Activated CD8-positive, alpha-beta T cell treated with anti-CD3 and anti-CD28 coated beads, Interleukin-2, amount 10 ng/mL, durations not matched to agents 7 days and 5 days (primary cell): ENCODE measurements at regions not wholly inside any gene's neighbourhood (a gene's known extent, or its start where the extent isn't known, plus 50 kb on each side); places are given as distances from the start of the nearest gene placed in this dataset.
"Not testable (repeated sequence)": the region's sequence is repeated elsewhere in the genome, so short reads cannot be mapped to it uniquely, and the experiment has no call there.

Experiments used
- ATAC-seq: fragments of 150-1000 bp; cut with Tn5 transposase; one replicate; pipeline ENCODE4 v1.10.0; 2021; ENCODE audit warnings: moderate library complexity
- CTCF ChIA-PET: fragments of 350-600 bp; sonication (Branson Sonifier 250); formaldehyde crosslinking; loops from one replicate; lab custom pipeline; 2021; ENCODE audit warnings: antibody characterized with exemption; lab: Charles Lee
- POLR2A ChIA-PET: fragments of 350-600 bp; sonication (Branson Sonifier 250); formaldehyde crosslinking; loops from one replicate; lab custom pipeline; 2021; ENCODE audit warnings: antibody characterized with exemption; lab: Charles Lee
- DNase-seq: peaks from one replicate; pipeline ENCODE4 v3.0.0-alpha.2; 2020
- H3K27ac Mint-ChIP-seq: one replicate; pipeline ENCODE4 v1.8.0; 2021; ENCODE audit warnings: mild to moderate bottlenecking, mixed read lengths
- H3K27me3 Mint-ChIP-seq: one replicate; pipeline ENCODE4 v1.8.0; 2021; ENCODE audit warnings: low read depth, mixed read lengths
- H3K36me3 Mint-ChIP-seq: one replicate; pipeline ENCODE4 v1.8.0; 2021; ENCODE audit warnings: low read depth, mixed read lengths
- H3K4me1 Mint-ChIP-seq: one replicate; pipeline ENCODE4 v1.8.0; 2021; ENCODE audit warnings: low read depth, mixed read lengths
- H3K4me3 Mint-ChIP-seq: one replicate; pipeline ENCODE4 v1.8.0; 2021; ENCODE audit warnings: mild to moderate bottlenecking, mixed read lengths
- H3K9me3 Mint-ChIP-seq: one replicate; pipeline ENCODE4 v1.8.0; 2022; ENCODE audit warnings: mixed read lengths; ENCODE audit not compliant: insufficient read depth

- Mint-ChIP-seq H3K4me3 (no peak overlapping the region), H3K27me3 (no peaks in the 10 kb centered on the region), H3K36me3 (no peaks in the 10 kb centered on the region), H3K27ac (no peak overlapping the region), H3K4me1 (no peaks in the 10 kb centered on the region), H3K9me3 (no peaks in the 10 kb centered on the region)
- POLR2A ChIA-PET, result no interaction called here
- DNase-seq (no peak), ATAC-seq (no peak)
- CTCF ChIA-PET, result no interaction called here
Observed at GRCh38 chr6:10343320-10343719, 71.6 kb downstream of the TFAP2A start.

- no peaks in the 10 kb centered on the region for H3K36me3 Mint-ChIP-seq
- H3K27ac Mint-ChIP-seq, result no peak overlapping the region
Observed at GRCh38 chr6:10341605-10342004, 73.3 kb downstream of the TFAP2A start.

GRCh38 chr6:10338151-10338550 lies 76.7 kb downstream of the TFAP2A start:
- no peak overlapping the region for H3K27ac Mint-ChIP-seq
- ChIA-PET CTCF (no interaction called here), POLR2A (no interaction called here)
- DNase-seq, result no peak
- no peak overlapping the region for H3K4me3 Mint-ChIP-seq
- no peaks in the 10 kb centered on the region for H3K27me3 Mint-ChIP-seq
- H3K4me1 Mint-ChIP-seq, result no peaks in the 10 kb centered on the region
- no peak for ATAC-seq
- no peaks in the 10 kb centered on the region for H3K9me3 Mint-ChIP-seq
- no peaks in the 10 kb centered on the region for H3K36me3 Mint-ChIP-seq

More at GRCh38 chr6:10341605-10342004, 73.3 kb downstream of the TFAP2A start:
- ATAC-seq (no peak), DNase-seq (no peak)
- no peak overlapping the region for H3K4me3 Mint-ChIP-seq
- no peaks in the 10 kb centered on the region for H3K9me3 Mint-ChIP-seq
- POLR2A ChIA-PET, result no interaction called here
- CTCF ChIA-PET, result no interaction called here
- H3K27me3 Mint-ChIP-seq, result no peaks in the 10 kb centered on the region
- no peaks in the 10 kb centered on the region for H3K4me1 Mint-ChIP-seq

- H3K4me1 Mint-ChIP-seq, H3K36me3 Mint-ChIP-seq, DNase-seq, H3K27ac Mint-ChIP-seq, POLR2A ChIA-PET, H3K27me3 Mint-ChIP-seq, ATAC-seq, H3K9me3 Mint-ChIP-seq, CTCF ChIA-PET, H3K4me3 Mint-ChIP-seq: not testable (repeated sequence)
Observed at GRCh38 chr6:10337376-10337775, 77.5 kb downstream of the TFAP2A start.

GRCh38 chr6:10332111-10332510 lies 82.8 kb downstream of the TFAP2A start:
- DNase-seq (no peak), ATAC-seq (no peak)
- Mint-ChIP-seq H3K27ac (no peak overlapping the region), H3K27me3 (no peaks in the 10 kb centered on the region), H3K4me1 (no peaks in the 10 kb centered on the region), H3K36me3 (no peaks in the 10 kb centered on the region), H3K9me3 (no peaks in the 10 kb centered on the region), H3K4me3 (no peak overlapping the region)
- CTCF ChIA-PET, result no interaction called here
- POLR2A ChIA-PET, result no interaction called here

- Mint-ChIP-seq H3K36me3 (no peaks in the 10 kb centered on the region), H3K4me3 (no peak overlapping the region), H3K27ac (no peak overlapping the region), H3K4me1 (no peaks in the 10 kb centered on the region), H3K27me3 (no peaks in the 10 kb centered on the region), H3K9me3 (no peaks in the 10 kb centered on the region)
- POLR2A ChIA-PET, result no interaction called here
- CTCF ChIA-PET, result no interaction called here
- ATAC-seq (no peak), DNase-seq (no peak)
Observed at GRCh38 chr6:10331334-10331968, 83.4 kb downstream of the TFAP2A start.

GRCh38 chr6:10330515-10330914 lies 84.4 kb downstream of the TFAP2A start:
- no peak overlapping the region for H3K4me3 Mint-ChIP-seq
- H3K27me3 Mint-ChIP-seq, result no peaks in the 10 kb centered on the region
- no peaks in the 10 kb centered on the region for H3K9me3 Mint-ChIP-seq
- no peak for ATAC-seq
- ChIA-PET CTCF (no interaction called here), POLR2A (no interaction called here)
- no peak for DNase-seq
- H3K4me1 Mint-ChIP-seq, result no peaks in the 10 kb centered on the region
- H3K36me3 Mint-ChIP-seq, result no peaks in the 10 kb centered on the region
- H3K27ac Mint-ChIP-seq, result no peak overlapping the region

- DNase-seq (no peak), ATAC-seq (no peak)
- H3K27ac Mint-ChIP-seq, result no peak overlapping the region
- ChIA-PET CTCF (no interaction called here), POLR2A (no interaction called here)
- no peak overlapping the region for H3K4me3 Mint-ChIP-seq
- H3K36me3 Mint-ChIP-seq, result no peaks in the 10 kb centered on the region
- peaks cover 7% of the 10 kb centered on the region for H3K9me3 Mint-ChIP-seq
- no peaks in the 10 kb centered on the region for H3K27me3 Mint-ChIP-seq
- no peaks in the 10 kb centered on the region for H3K4me1 Mint-ChIP-seq
Observed at GRCh38 chr6:10323018-10323417, 91.9 kb downstream of the TFAP2A start.

GRCh38 chr6:10320291-10320690 lies 94.6 kb downstream of the TFAP2A start:
- ATAC-seq, result no peak
- ChIA-PET POLR2A (no interaction called here), CTCF (no interaction called here)
- no peak for DNase-seq
- H3K36me3 Mint-ChIP-seq, result no peaks in the 10 kb centered on the region
- H3K4me1 Mint-ChIP-seq, result no peaks in the 10 kb centered on the region
- H3K27me3 Mint-ChIP-seq, result no peaks in the 10 kb centered on the region
- peaks cover 7% of the 10 kb centered on the region for H3K9me3 Mint-ChIP-seq
- H3K4me3 Mint-ChIP-seq, result no peak overlapping the region
- H3K27ac Mint-ChIP-seq, result no peak overlapping the region

- Mint-ChIP-seq H3K9me3 (peaks cover 7% of the 10 kb centered on the region), H3K4me1 (no peaks in the 10 kb centered on the region), H3K4me3 (no peak overlapping the region), H3K27me3 (no peaks in the 10 kb centered on the region), H3K36me3 (no peaks in the 10 kb centered on the region), H3K27ac (no peak overlapping the region)
- DNase-seq (no peak), ATAC-seq (no peak)
- POLR2A ChIA-PET, result no interaction called here
- CTCF ChIA-PET, result no interaction called here
Observed at GRCh38 chr6:10316373-10316721, 98.5 kb downstream of the TFAP2A start.

GRCh38 chr6:10315658-10316372 lies 99.1 kb downstream of the TFAP2A start:
- Mint-ChIP-seq H3K27ac (no peak overlapping the region), H3K36me3 (no peaks in the 10 kb centered on the region), H3K4me3 (no peak overlapping the region), H3K9me3 (peaks cover 7% of the 10 kb centered on the region), H3K4me1 (no peaks in the 10 kb centered on the region), H3K27me3 (no peaks in the 10 kb centered on the region)
- DNase-seq (no peak), ATAC-seq (no peak)
- ChIA-PET CTCF (no interaction called here), POLR2A (no interaction called here)

- ATAC-seq (no peak), DNase-seq (no peak)
- Mint-ChIP-seq H3K27me3 (no peaks in the 10 kb centered on the region), H3K9me3 (peaks cover 7% of the 10 kb centered on the region), H3K4me3 (no peak overlapping the region), H3K4me1 (no peaks in the 10 kb centered on the region), H3K36me3 (no peaks in the 10 kb centered on the region), H3K27ac (no peak overlapping the region)
- ChIA-PET POLR2A (no interaction called here), CTCF (no interaction called here)
Observed at GRCh38 chr6:10315034-10315433, 99.8 kb downstream of the TFAP2A start.
